ENCODE measurements at regions not wholly inside any gene's neighbourhood (a gene's known extent, or its start where the extent isn't known, plus 50 kb on each side); places are given as distances from the start of the nearest gene placed in this dataset.

DNA sequence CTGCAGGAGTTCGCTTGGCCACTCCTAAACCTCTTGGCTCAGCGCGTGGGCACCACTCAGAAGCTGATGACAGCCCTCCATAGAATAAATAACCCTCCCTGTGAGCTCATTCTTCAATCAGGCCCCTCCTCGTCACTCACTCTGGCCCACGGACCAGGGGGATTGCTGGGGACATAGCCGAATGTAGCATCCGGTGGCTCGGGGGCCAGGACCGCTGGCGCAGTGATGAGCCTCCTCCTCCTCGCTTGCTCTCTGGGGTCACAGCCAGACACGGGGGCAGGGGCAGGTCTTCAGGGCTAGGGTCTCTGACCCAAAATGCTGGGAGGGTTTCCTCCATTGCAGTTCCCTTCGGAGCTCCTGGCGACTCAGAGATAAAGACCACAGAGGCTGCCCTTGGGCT lies 79.9 kb downstream of the TFAP2C start:
- TF ChIP-seq POLR2A (IDR thresholded peaks at IDR 0.05; ENCODE audit: low read depth, low read length): no peak
- no peak for TF ChIP-seq POLR2AphosphoS5 (IDR thresholded peaks at IDR 0.05; ENCODE audit: low read depth, low read length)
- no peak for TF ChIP-seq TAF1 (IDR thresholded peaks at IDR 0.05; ENCODE audit: borderline replicate concordance, low read depth, low read length)
